Suprapubic skin (tissue), 4 donors: ENCODE measurements at regions not wholly inside any gene's neighbourhood (a gene's known extent, or its start where the extent isn't known, plus 50 kb on each side); places are given as distances from the start of the nearest gene placed in this dataset.

ENCODE experiments used
- CTCF ChIP-seq, 2 donors: fragments of 200-600 bp in 1 of 2; fragments of 450-650 bp in 1 of 2; sonication (generic) in 1 of 2; IDR thresholded peaks; one replicate each; pipeline ENCODE4 v1.5.1; 2016 to 2019; ENCODE audit warnings: antibody characterized with exemption in 2 of 2, mild to moderate bottlenecking in 1 of 2, moderate library complexity in 1 of 2
- EP300 ChIP-seq: sonication (generic); formaldehyde crosslinking; IDR thresholded peaks from one replicate; pipeline ENCODE4 v1.6.1; 2017; ENCODE audit warnings: antibody characterized with exemption
- POLR2A ChIP-seq, 2 donors: fragments of 450-650 bp; IDR thresholded peaks; one replicate each; pipeline ENCODE4 v1.6.1; 2017; ENCODE audit warnings: antibody characterized with exemption in 2 of 2, mild to moderate bottlenecking in 2 of 2, moderate library complexity in 2 of 2
- POLR2AphosphoS5 ChIP-seq, 3 donors: sonication (generic); formaldehyde crosslinking; IDR thresholded peaks; one replicate each; pipeline ENCODE4 v1.6.1; 2017; ENCODE audit warnings: antibody characterized with exemption in 3 of 3

- no peak for TF ChIP-seq CTCF (IDR thresholded peaks at IDR 0.05)
- no peak for TF ChIP-seq POLR2A (IDR thresholded peaks at IDR 0.05)
- no peak for TF ChIP-seq EP300
- no peak for TF ChIP-seq POLR2AphosphoS5 (IDR thresholded peaks at IDR 0.05)
These were observed 80.7 kb upstream of the ADRA1B start for GRCh38 chr5:159835548-159835947.
